AG04450 (cell line): ENCODE measurements at regions not wholly inside any gene's neighbourhood (a gene's known extent, or its start where the extent isn't known, plus 50 kb on each side); places are given as distances from the start of the nearest gene placed in this dataset.

Source experiments
- CTCF ChIA-PET: fragments of 300-600, 350-600 bp; formaldehyde crosslinking; extraction: SDS; loops from one replicate; lab custom pipeline; 2022; ENCODE audit warnings: antibody characterized with exemption, inconsistent platforms; lab: Charles Lee
- POLR2A ChIA-PET: fragments of 350-600 bp; formaldehyde crosslinking; extraction: SDS; loops from one replicate; lab custom pipeline; 2021; ENCODE audit warnings: antibody characterized with exemption, inconsistent platforms; lab: Yijun Ruan, JAX
- DNase-seq: peaks from one replicate; pipeline ENCODE4 v3.0.0-alpha.2; 2011; ENCODE audit warnings: low read depth, low spot score
- H3K27ac ChIP-seq: one replicate; pipeline ENCODE4 v1.5.1; 2012; ENCODE audit warnings: low read depth, low read length, control low read depth
- H3K27me3 ChIP-seq: one replicate; pipeline ENCODE4 v1.6.0; 2012; ENCODE audit warnings: low read length; ENCODE audit not compliant: control insufficient read depth, insufficient read depth
- H3K4me3 ChIP-seq: 2 replicates; pipeline ENCODE4 v1.5.1; 2011; ENCODE audit warnings: mild to moderate bottlenecking, low read depth, low read length, control low read depth
- H3K9me3 ChIP-seq: 2 replicates; pipeline ENCODE4 v1.5.1; 2012; ENCODE audit warnings: low read length; ENCODE audit not compliant: control insufficient read depth, insufficient read depth
- TF ChIP-seq, protein P1 (sequence below): IDR thresholded peaks from 2 replicates; pipeline ENCODE4 v1.5.1; 2011; ENCODE audit warnings: low read depth, low read length, control low read depth, inconsistent platforms

DNA sequence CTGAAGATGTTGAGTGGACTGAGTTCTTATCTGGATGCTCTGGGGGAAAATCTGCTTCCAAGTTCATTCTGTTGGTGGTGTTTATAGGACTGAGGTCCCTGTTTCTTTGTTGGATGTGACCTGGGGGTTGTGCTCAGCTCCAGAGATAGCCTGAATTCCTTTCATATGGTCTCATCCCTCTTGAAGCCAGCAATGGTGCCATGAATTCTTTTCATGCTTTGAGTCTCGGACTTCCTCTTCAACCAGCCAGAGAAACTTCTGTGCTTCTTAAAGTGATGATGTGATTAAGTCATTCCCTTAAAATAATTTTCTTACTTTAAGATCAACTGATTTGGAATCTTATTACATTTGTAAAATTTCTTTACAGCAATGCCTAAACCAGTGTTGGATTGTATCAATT is 233.8 kb upstream of the UGT8 start:
- Histone ChIP-seq H3K4me3 (peak overlapping the region; percentile 5; the same call in 1 of the 2 replicates), H3K27ac (peak overlapping the region; percentile 65), H3K27me3 (no peaks in the 10 kb centered on the region), H3K9me3 (no peaks in the 10 kb centered on the region)
- TF ChIP-seq, protein P1, sequence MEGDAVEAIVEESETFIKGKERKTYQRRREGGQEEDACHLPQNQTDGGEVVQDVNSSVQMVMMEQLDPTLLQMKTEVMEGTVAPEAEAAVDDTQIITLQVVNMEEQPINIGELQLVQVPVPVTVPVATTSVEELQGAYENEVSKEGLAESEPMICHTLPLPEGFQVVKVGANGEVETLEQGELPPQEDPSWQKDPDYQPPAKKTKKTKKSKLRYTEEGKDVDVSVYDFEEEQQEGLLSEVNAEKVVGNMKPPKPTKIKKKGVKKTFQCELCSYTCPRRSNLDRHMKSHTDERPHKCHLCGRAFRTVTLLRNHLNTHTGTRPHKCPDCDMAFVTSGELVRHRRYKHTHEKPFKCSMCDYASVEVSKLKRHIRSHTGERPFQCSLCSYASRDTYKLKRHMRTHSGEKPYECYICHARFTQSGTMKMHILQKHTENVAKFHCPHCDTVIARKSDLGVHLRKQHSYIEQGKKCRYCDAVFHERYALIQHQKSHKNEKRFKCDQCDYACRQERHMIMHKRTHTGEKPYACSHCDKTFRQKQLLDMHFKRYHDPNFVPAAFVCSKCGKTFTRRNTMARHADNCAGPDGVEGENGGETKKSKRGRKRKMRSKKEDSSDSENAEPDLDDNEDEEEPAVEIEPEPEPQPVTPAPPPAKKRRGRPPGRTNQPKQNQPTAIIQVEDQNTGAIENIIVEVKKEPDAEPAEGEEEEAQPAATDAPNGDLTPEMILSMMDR, result no peak
- DNase-seq, result peak; percentile 76
- ChIA-PET CTCF (interaction anchor here (0.6 kb wide), 1 partner anchor 971 kb away, joined by 6 read pairs; no protein-coding TSS in a partner anchor), POLR2A (interaction anchor here (0.8 to 1.1 kb wide), 2 partner anchors 46 to 604 kb away, joined by 3 to 4 read pairs; no protein-coding TSS in a partner anchor)

- Histone ChIP-seq H3K27me3 (no peaks in the 10 kb centered on the region), H3K4me3 (no peak overlapping the region), H3K9me3 (no peaks in the 10 kb centered on the region), H3K27ac (no peak overlapping the region)
- POLR2A ChIA-PET, result interaction anchor here (1.1 kb wide), 1 partner anchor 605 kb away, joined by 4 read pairs; no protein-coding TSS in a partner anchor
- no peak for DNase-seq
- TF ChIP-seq, protein P1, result no peak
- CTCF ChIA-PET, result interaction anchor here (0.9 kb wide), 1 partner anchor 19 kb away, joined by 3 read pairs; no protein-coding TSS in a partner anchor
Measured at GRCh38 chr4:114365591-114365990, 233.0 kb upstream of the UGT8 start.

- ChIA-PET POLR2A (no interaction called here), CTCF (interaction anchor here (0.6 to 0.9 kb wide), 2 partner anchors 20 to 388 kb away, joined by 3 read pairs; no protein-coding TSS in a partner anchor)
- Histone ChIP-seq H3K4me3 (no peak overlapping the region), H3K27ac (no peak overlapping the region), H3K27me3 (no peaks in the 10 kb centered on the region), H3K9me3 (no peaks in the 10 kb centered on the region)
- DNase-seq, result no peak
- TF ChIP-seq, protein P1, result no peak
Measured at GRCh38 chr4:114366368-114366767, 232.2 kb upstream of the UGT8 start.

DNA sequence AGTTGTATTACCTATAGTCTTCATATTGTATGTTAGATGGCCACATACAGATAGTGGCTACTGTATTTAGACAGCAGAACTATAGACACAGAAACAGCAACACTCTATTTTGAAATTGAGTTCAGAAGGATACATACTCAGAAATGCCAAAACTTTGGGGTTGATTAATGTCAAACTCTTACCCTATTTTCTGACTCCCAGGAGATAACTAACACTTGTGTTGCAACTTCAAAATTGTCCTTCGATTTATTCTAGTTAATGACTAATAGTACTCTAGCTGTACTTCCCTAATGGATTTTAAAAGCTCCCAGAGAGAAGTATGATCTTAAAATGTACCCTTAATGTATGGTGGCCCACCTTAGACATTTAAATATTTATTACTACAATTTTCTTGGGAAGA is 229.9 kb upstream of the UGT8 start:
- H3K4me3 ChIP-seq, result no peak overlapping the region
- H3K9me3 ChIP-seq, result no peaks in the 10 kb centered on the region
- no peaks in the 10 kb centered on the region for H3K27me3 ChIP-seq
- DNase-seq, result no peak
- no peak overlapping the region for H3K27ac ChIP-seq
- ChIA-PET POLR2A (no interaction called here), CTCF (no interaction called here)
- TF ChIP-seq, protein P1, result no peak

- TF ChIP-seq, protein P1, result no peak
- ChIA-PET POLR2A (no interaction called here), CTCF (no interaction called here)
- Histone ChIP-seq H3K9me3 (no peaks in the 10 kb centered on the region), H3K4me3 (no peak overlapping the region), H3K27me3 (no peaks in the 10 kb centered on the region), H3K27ac (no peak overlapping the region)
- DNase-seq, result no peak
Measured at GRCh38 chr4:114373508-114373907, 225.1 kb upstream of the UGT8 start.
